Upper lobe of left lung (tissue), 6 donors: ENCODE measurements at regions not wholly inside any gene's neighbourhood (a gene's known extent, or its start where the extent isn't known, plus 50 kb on each side); places are given as distances from the start of the nearest gene placed in this dataset.

Experiments
- ATAC-seq, 2 donors: fragments of 200-7000 bp; cut with Tn5 transposase; one replicate each; pipeline ENCODE4 v1.9.1; 2022; ENCODE audit warnings: mild to moderate bottlenecking in 2 of 2, moderate library complexity in 2 of 2; ENCODE audit not compliant: low FRiP score in 2 of 2
- DNase-seq, 2 donors: peaks; one replicate each; pipeline ENCODE4 v3.0.0-alpha.2; 2019 to 2020
- H3K27ac ChIP-seq, 4 donors: fragments of 200-600 bp; sonication (generic); one replicate each; pipeline ENCODE4 v1.5.1; 2016 to 2019
- H3K27me3 ChIP-seq, 4 donors: fragments of 200-600 bp; sonication (generic); one replicate each; pipeline ENCODE4 v1.5.1; 2017 to 2019
- H3K36me3 ChIP-seq, 4 donors: fragments of 200-600 bp; sonication (generic); one replicate each; pipeline ENCODE4 v1.5.1; 2016 to 2019
- H3K4me1 ChIP-seq, 4 donors: fragments of 200-600 bp; sonication (generic); one replicate each; pipeline ENCODE4 v1.5.1; 2018 to 2019
- H3K4me3 ChIP-seq, 4 donors: fragments of 200-600 bp; sonication (generic); one replicate each; pipeline ENCODE4 v1.5.1; 2017 to 2019; ENCODE audit warnings: mild to moderate bottlenecking in 2 of 4, moderate library complexity in 1 of 4
- H3K9me3 ChIP-seq, 4 donors: fragments of 200-600 bp; sonication (generic); one replicate each; pipeline ENCODE4 v1.5.1; 2018 to 2019
- CTCF ChIP-seq, 6 experiments: fragments of 450-650 bp in 4 of 6; fragments of 200-600 bp in 2 of 6; sonication (generic) in 2 of 6; IDR thresholded peaks; one replicate each; pipeline ENCODE4 v1.5.1; 2016 to 2019; ENCODE audit warnings: antibody characterized with exemption in 6 of 6
- EP300 ChIP-seq, 4 donors: sonication (generic); formaldehyde crosslinking; IDR thresholded peaks; one replicate each; pipeline ENCODE4 v1.5.1; 2017; ENCODE audit warnings: antibody characterized with exemption in 4 of 4, control low read depth in 2 of 4
- POLR2A ChIP-seq, 4 donors: fragments of 450-650 bp; IDR thresholded peaks; one replicate each; pipeline ENCODE4 v1.5.1; 2016 to 2017; ENCODE audit warnings: antibody characterized with exemption in 4 of 4, mild to moderate bottlenecking in 2 of 4
- POLR2AphosphoS5 ChIP-seq, 2 donors: sonication (generic); formaldehyde crosslinking; IDR thresholded peaks; one replicate each; pipeline ENCODE4 v1.5.1; 2017; ENCODE audit warnings: antibody characterized with exemption in 2 of 2
- WGBS, 2 donors: methylation state at CpG; one replicate each; pipeline ENCODE4 v1.1.5; 2017 to 2018; 5-methylcytosine and 5-hydroxymethylcytosine counted together
- donor health status: DM: no; HTN: no; CAD: no; lungs with moderate emphysema.
- donor health status: DM: no; HTN: yes; CAD: no; lungs with severe emphysema.

GRCh38 chr4:52173470-52174045, 122.5 kb downstream of the SPATA18 start:
- Histone ChIP-seq H3K36me3 (no peaks in the 10 kb centered on the region), H3K27ac (no peak overlapping the region), H3K4me3 (no peak overlapping the region), H3K4me1 (no peaks in the 10 kb centered on the region), H3K27me3 (no peaks in the 10 kb centered on the region), H3K9me3 (no peaks in the 10 kb centered on the region)
- 55 to 64% methylated on average over 2 of the region's 2 CpGs for WGBS, 2 donors
- ATAC-seq (peak in 1 of 2 donors; percentile 87), DNase-seq (no peak)
- TF ChIP-seq POLR2A (IDR thresholded peaks at IDR 0.05): no peak
- no peak for TF ChIP-seq POLR2AphosphoS5 (IDR thresholded peaks at IDR 0.05)
- no peak for TF ChIP-seq CTCF (IDR thresholded peaks at IDR 0.05)
- no peak for TF ChIP-seq EP300 (IDR thresholded peaks at IDR 0.05)

- TF ChIP-seq POLR2A (IDR thresholded peaks at IDR 0.05) (no peak), EP300 (IDR thresholded peaks at IDR 0.05) (no peak), CTCF (IDR thresholded peaks at IDR 0.05) (no peak), POLR2AphosphoS5 (IDR thresholded peaks at IDR 0.05) (no peak)
- 72 to 73% methylated on average over 1 of the region's 1 CpG for WGBS, 2 donors
- Histone ChIP-seq H3K36me3 (no peaks in the 10 kb centered on the region), H3K4me1 (no peaks in the 10 kb centered on the region), H3K27me3 (no peaks in the 10 kb centered on the region), H3K9me3 (no peaks in the 10 kb centered on the region), H3K27ac (no peak overlapping the region), H3K4me3 (no peak overlapping the region)
- DNase-seq (no peak), ATAC-seq (no peak)
Measured at GRCh38 chr4:52187603-52188002, 136.5 kb downstream of the SPATA18 start.

- no peak for ATAC-seq
- Histone ChIP-seq H3K36me3 (no peaks in the 10 kb centered on the region), H3K4me3 (no peak overlapping the region), H3K4me1 (no peaks in the 10 kb centered on the region), H3K27ac (no peak overlapping the region), H3K9me3 (no peaks in the 10 kb centered on the region), H3K27me3 (no peaks in the 10 kb centered on the region)
- no peak for TF ChIP-seq EP300 (IDR thresholded peaks at IDR 0.05)
- TF ChIP-seq CTCF (IDR thresholded peaks at IDR 0.05): no peak
- no peak for TF ChIP-seq POLR2A (IDR thresholded peaks at IDR 0.05)
- 85% methylated on average over 2 of the region's 2 CpGs for WGBS, 2 donors
- DNase-seq: no peak
Measured at GRCh38 chr4:52192001-52192400, 140.9 kb downstream of the SPATA18 start.

GRCh38 chr4:52192721-52193135, 141.6 kb downstream of the SPATA18 start:
- peak in 1 of 2 donors; percentile 48 for ATAC-seq

More at GRCh38 chr4:52192721-52193135, 141.6 kb downstream of the SPATA18 start:
- DNase-seq: no peak
- 37 to 46% methylated on average over 5 to 6 of the region's 6 CpGs for WGBS, 2 donors
- no peak overlapping the region for H3K27ac ChIP-seq
- no peaks in the 10 kb centered on the region for H3K9me3 ChIP-seq
- no peaks in the 10 kb centered on the region for H3K36me3 ChIP-seq
- TF ChIP-seq EP300 (IDR thresholded peaks at IDR 0.05) (no peak), POLR2AphosphoS5 (IDR thresholded peaks at IDR 0.05) (no peak), POLR2A (IDR thresholded peaks at IDR 0.05) (no peak), CTCF (IDR thresholded peaks at IDR 0.05) (no peak)
- no peaks in the 10 kb centered on the region for H3K4me1 ChIP-seq
- H3K27me3 ChIP-seq: no peaks in the 10 kb centered on the region
- no peak overlapping the region for H3K4me3 ChIP-seq
